ENCODE measurements at regions not wholly inside any gene's neighbourhood (a gene's known extent, or its start where the extent isn't known, plus 50 kb on each side); places are given as distances from the start of the nearest gene placed in this dataset.

DNA sequence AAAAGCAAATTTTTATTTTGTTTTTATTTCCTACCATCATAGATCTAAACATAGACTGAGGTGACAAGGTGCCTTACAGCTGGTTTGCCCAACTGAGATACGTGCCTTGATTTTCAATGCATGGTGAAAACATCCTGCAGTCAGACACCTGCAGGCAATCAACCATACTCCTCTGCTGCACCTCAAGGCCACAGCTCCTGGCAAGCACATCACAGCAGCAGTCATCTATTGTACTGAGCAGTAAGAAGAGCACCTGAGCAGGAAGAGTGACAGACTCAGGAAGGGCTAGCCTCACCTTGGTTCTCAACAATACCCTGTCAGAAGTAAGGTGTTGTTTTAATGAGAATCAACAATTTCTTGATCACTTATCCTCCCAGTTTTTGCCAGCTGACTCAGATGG, 1206.8 kb upstream of the NRXN1 start:
- no peaks in the 10 kb centered on the region for H3K27me3 Mint-ChIP-seq
- H3K4me3 ChIP-seq (ENCODE audit: low read length), result no peak overlapping the region
- CTCF ChIA-PET, result no interaction called here

DNA sequence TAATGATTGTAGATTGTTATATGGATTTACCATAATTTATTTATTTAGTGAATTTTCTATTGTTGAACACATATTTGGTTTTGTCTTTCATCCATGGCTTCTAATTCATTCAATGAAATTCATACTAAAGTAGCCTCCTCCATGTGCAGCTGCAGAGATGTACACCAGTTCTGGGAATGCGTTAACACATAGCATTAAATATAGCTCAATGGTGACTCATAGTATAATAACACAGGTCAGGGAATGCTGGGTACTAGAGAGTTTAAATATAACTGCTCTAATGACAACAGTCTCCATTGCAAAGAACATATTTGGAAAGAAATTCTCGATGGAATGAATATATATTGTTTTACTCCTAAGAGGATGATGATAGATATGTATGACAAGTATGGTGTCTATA, 1190.2 kb upstream of the NRXN1 start:
- no peaks in the 10 kb centered on the region for H3K4me1 Mint-ChIP-seq
- Histone ChIP-seq H3K27ac (ENCODE audit: low read depth, low read length) (no peak overlapping the region), H3K4me3 (ENCODE audit: low read length) (no peak overlapping the region), H3K27me3 (ENCODE audit: insufficient read depth, low read length, poor library complexity, severe bottlenecking) (no peaks in the 10 kb centered on the region), H3K9me3 (ENCODE audit: low read length) (no peaks in the 10 kb centered on the region), H3K36me3 (ENCODE audit: insufficient read depth, low read length) (no peaks in the 10 kb centered on the region), H3K4me1 (ENCODE audit: insufficient read depth, low read length) (no peaks in the 10 kb centered on the region)
- POLR2A ChIA-PET, result no interaction called here
- DNase-seq, result no peak
- H3K27me3 Mint-ChIP-seq, result no peaks in the 10 kb centered on the region
- H3K27ac Mint-ChIP-seq, result no peak overlapping the region
- no peak overlapping the region for H3K4me3 Mint-ChIP-seq
- peaks cover 0 to 35% (median 8%) of the 10 kb centered on the region in 5 donors for H3K9me3 Mint-ChIP-seq
- H3K36me3 Mint-ChIP-seq, result no peaks in the 10 kb centered on the region
- CTCF ChIA-PET, result no interaction called here

More for the DNA sequence above, 1206.8 kb upstream of the NRXN1 start:
- no peaks in the 10 kb centered on the region for H3K27me3 ChIP-seq (ENCODE audit: insufficient read depth, low read length, poor library complexity, severe bottlenecking)
- no peak overlapping the region for H3K27ac ChIP-seq (ENCODE audit: low read depth, low read length)
- no peak overlapping the region for H3K4me3 Mint-ChIP-seq
- DNase-seq, result no peak
- POLR2A ChIA-PET, result no interaction called here
- H3K27ac Mint-ChIP-seq, result no peak overlapping the region
- no peaks in the 10 kb centered on the region for H3K4me1 Mint-ChIP-seq
- H3K9me3 ChIP-seq (ENCODE audit: low read length), result no peaks in the 10 kb centered on the region
- no peaks in the 10 kb centered on the region for H3K36me3 Mint-ChIP-seq
- peaks cover 0 to 27% (median 13%) of the 10 kb centered on the region in 5 donors for H3K9me3 Mint-ChIP-seq
- no peaks in the 10 kb centered on the region for H3K36me3 ChIP-seq (ENCODE audit: insufficient read depth, low read length)
- no peaks in the 10 kb centered on the region for H3K4me1 ChIP-seq (ENCODE audit: insufficient read depth, low read length)

DNA sequence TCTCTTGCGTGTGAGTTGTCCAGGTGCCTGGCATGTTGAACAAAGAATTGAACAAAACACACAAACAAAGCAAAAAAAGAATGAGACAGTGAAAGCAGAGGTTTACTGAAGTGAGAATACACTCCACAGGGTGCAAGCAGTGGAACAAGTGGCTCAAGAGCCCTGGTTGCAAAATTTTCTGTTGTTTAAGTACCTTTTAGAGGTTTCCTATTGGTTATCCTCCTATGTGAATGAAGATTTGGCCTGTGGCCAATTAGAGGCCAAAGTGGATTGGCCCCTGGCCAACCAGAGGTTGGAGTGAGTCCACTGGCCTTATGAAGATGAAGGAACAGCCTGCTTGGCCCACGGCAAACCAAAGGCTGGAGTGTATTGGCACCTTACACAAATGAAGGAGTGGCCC, 1188.5 kb upstream of the NRXN1 start:
- no peaks in the 10 kb centered on the region for H3K36me3 Mint-ChIP-seq
- H3K27ac Mint-ChIP-seq, result no peak overlapping the region
- ChIA-PET POLR2A (no interaction called here), CTCF (no interaction called here)
- no peak overlapping the region for H3K27ac ChIP-seq (ENCODE audit: low read depth, low read length)
- no peaks in the 10 kb centered on the region for H3K27me3 ChIP-seq (ENCODE audit: insufficient read depth, low read length, poor library complexity, severe bottlenecking)
- no peak overlapping the region for H3K4me3 Mint-ChIP-seq
- H3K9me3 ChIP-seq (ENCODE audit: low read length), result no peaks in the 10 kb centered on the region
- H3K9me3 Mint-ChIP-seq, result peaks cover 0 to 37% (median 8%) of the 10 kb centered on the region in 5 donors
- no peaks in the 10 kb centered on the region for H3K36me3 ChIP-seq (ENCODE audit: insufficient read depth, low read length)
- no peaks in the 10 kb centered on the region for H3K4me1 ChIP-seq (ENCODE audit: insufficient read depth, low read length)
- H3K27me3 Mint-ChIP-seq, result no peaks in the 10 kb centered on the region
- H3K4me1 Mint-ChIP-seq, result no peaks in the 10 kb centered on the region
- H3K4me3 ChIP-seq (ENCODE audit: low read length), result no peak overlapping the region
- DNase-seq, result no peak

DNA sequence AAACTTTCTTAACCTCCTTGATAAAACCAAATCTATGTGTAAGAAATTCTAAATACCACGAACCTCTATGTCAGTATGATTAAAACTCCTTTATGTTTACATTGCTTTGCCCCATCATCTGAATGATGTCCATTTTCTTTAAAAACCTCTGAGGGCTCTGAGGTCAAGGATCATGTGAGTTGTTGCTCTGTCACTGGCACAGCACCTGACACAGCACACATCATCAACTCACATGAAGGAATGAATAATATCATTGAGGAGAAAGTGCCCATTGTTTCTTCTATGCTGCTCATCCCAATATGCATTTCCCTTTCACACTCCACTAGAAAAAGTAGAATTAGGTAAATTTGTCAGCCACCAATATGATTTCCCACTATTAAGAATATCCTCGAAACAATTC, 1178.7 kb upstream of the NRXN1 start:
- no peaks in the 10 kb centered on the region for H3K36me3 Mint-ChIP-seq
- no peak overlapping the region for H3K4me3 Mint-ChIP-seq
- POLR2A ChIA-PET, result no interaction called here

DNA sequence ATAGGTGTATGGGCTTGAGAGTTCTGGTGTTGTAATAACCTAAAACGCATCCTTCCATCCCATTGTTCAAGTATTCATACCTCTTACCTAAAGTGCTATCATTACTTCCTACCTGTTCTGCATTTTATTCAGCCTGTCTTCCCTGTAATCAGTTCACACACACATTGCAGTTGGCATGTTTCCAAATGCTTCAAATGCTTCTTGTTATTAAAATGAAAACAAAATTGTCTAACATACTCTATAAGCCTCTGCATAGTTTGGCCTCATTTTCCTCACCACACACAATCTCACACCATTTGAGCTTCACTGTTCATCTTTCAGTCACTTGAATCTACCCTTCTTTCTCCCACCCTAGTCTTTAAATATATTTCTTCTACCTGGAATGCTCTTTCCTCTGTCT, 1178.2 kb upstream of the NRXN1 start:
- Mint-ChIP-seq H3K27ac (peak overlapping the region in 1 of 8 donors; percentile 18), H3K9me3 (peaks cover 0 to 16% (median 0%) of the 10 kb centered on the region in 5 donors), H3K27me3 (no peaks in the 10 kb centered on the region), H3K36me3 (no peaks in the 10 kb centered on the region), H3K4me1 (no peaks in the 10 kb centered on the region), H3K4me3 (no peak overlapping the region)
- ChIA-PET CTCF (no interaction called here), POLR2A (no interaction called here)
- Histone ChIP-seq H3K9me3 (ENCODE audit: low read length) (no peaks in the 10 kb centered on the region), H3K27ac (ENCODE audit: low read depth, low read length) (no peak overlapping the region), H3K4me1 (ENCODE audit: insufficient read depth, low read length) (no peaks in the 10 kb centered on the region), H3K27me3 (ENCODE audit: insufficient read depth, low read length, poor library complexity, severe bottlenecking) (no peaks in the 10 kb centered on the region), H3K36me3 (ENCODE audit: insufficient read depth, low read length) (no peaks in the 10 kb centered on the region), H3K4me3 (ENCODE audit: low read length) (no peak overlapping the region)
- DNase-seq, result no peak

More for the DNA sequence above, 1178.7 kb upstream of the NRXN1 start:
- no peak overlapping the region for H3K27ac ChIP-seq (ENCODE audit: low read depth, low read length)
- H3K27me3 ChIP-seq (ENCODE audit: insufficient read depth, low read length, poor library complexity, severe bottlenecking), result no peaks in the 10 kb centered on the region
- CTCF ChIA-PET, result no interaction called here
- no peaks in the 10 kb centered on the region for H3K4me1 ChIP-seq (ENCODE audit: insufficient read depth, low read length)
- no peaks in the 10 kb centered on the region for H3K27me3 Mint-ChIP-seq
- no peak for DNase-seq
- H3K4me3 ChIP-seq (ENCODE audit: low read length), result no peak overlapping the region
- no peaks in the 10 kb centered on the region for H3K36me3 ChIP-seq (ENCODE audit: insufficient read depth, low read length)
- H3K4me1 Mint-ChIP-seq, result no peaks in the 10 kb centered on the region
- peak overlapping the region in 1 of 8 donors; percentile 18 for H3K27ac Mint-ChIP-seq
- H3K9me3 ChIP-seq (ENCODE audit: low read length), result no peaks in the 10 kb centered on the region
- H3K9me3 Mint-ChIP-seq, result peaks cover 0 to 16% (median 0%) of the 10 kb centered on the region in 5 donors

DNA sequence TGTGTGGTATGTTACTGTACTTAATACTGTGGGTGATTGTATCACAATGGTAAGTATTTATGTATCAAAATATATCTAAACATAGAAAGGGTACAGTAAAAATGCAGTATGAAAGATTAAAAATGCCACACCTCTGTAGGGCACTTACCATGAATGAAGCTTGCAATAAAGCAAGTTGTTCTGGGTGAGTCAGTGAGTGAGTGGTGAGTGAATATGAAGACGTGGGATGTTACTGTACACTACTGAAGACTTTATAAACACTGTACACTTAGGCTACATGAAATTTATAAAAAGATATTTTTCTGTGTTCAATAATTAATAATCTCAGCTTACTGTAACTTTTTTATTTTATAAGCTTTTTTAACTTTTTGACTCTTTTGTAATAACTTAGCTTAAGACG, 1162.4 kb upstream of the NRXN1 start:
- no peaks in the 10 kb centered on the region for H3K4me1 ChIP-seq (ENCODE audit: insufficient read depth, low read length)
- no peak for DNase-seq
- no peak overlapping the region for H3K4me3 ChIP-seq (ENCODE audit: low read length)
- Mint-ChIP-seq H3K9me3 (peaks cover 0 to 15% (median 3%) of the 10 kb centered on the region in 5 donors), H3K4me1 (no peaks in the 10 kb centered on the region), H3K36me3 (no peaks in the 10 kb centered on the region), H3K4me3 (no peak overlapping the region), H3K27me3 (no peaks in the 10 kb centered on the region), H3K27ac (no peak overlapping the region)
- CTCF ChIA-PET, result no interaction called here
- H3K9me3 ChIP-seq (ENCODE audit: low read length), result no peaks in the 10 kb centered on the region
- POLR2A ChIA-PET, result no interaction called here
- no peak overlapping the region for H3K27ac ChIP-seq (ENCODE audit: low read depth, low read length)
- no peaks in the 10 kb centered on the region for H3K27me3 ChIP-seq (ENCODE audit: insufficient read depth, low read length, poor library complexity, severe bottlenecking)
- H3K36me3 ChIP-seq (ENCODE audit: insufficient read depth, low read length), result no peaks in the 10 kb centered on the region

DNA sequence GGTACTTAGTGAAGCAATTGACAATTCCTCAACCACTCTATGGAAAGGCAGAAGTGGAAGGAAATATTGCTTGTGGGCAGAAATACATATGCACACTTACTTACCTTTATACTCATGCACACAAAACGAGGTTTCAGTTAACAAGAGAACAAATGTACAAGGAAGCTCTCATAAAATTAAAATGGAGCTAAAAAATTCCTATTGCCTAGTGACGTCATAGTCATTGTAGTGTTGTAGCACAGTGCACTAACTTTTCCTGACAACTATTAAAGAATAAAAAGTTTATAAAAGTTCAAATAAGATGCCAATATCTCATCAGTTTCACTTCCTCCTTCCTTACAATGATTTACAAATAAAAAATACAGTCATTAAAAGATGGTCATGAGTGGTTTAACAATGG, 1161.9 kb upstream of the NRXN1 start:
- Histone ChIP-seq H3K9me3 (ENCODE audit: low read length) (no peaks in the 10 kb centered on the region), H3K4me1 (ENCODE audit: insufficient read depth, low read length) (no peaks in the 10 kb centered on the region), H3K4me3 (ENCODE audit: low read length) (no peak overlapping the region), H3K36me3 (ENCODE audit: insufficient read depth, low read length) (no peaks in the 10 kb centered on the region), H3K27ac (ENCODE audit: low read depth, low read length) (no peak overlapping the region), H3K27me3 (ENCODE audit: insufficient read depth, low read length, poor library complexity, severe bottlenecking) (no peaks in the 10 kb centered on the region)
- ChIA-PET CTCF (no interaction called here), POLR2A (no interaction called here)
- no peaks in the 10 kb centered on the region for H3K4me1 Mint-ChIP-seq
- no peak overlapping the region for H3K27ac Mint-ChIP-seq
- peaks cover 0 to 20% (median 3%) of the 10 kb centered on the region in 5 donors for H3K9me3 Mint-ChIP-seq
- no peak overlapping the region for H3K4me3 Mint-ChIP-seq
- H3K36me3 Mint-ChIP-seq, result no peaks in the 10 kb centered on the region
- no peaks in the 10 kb centered on the region for H3K27me3 Mint-ChIP-seq
- no peak for DNase-seq

DNA sequence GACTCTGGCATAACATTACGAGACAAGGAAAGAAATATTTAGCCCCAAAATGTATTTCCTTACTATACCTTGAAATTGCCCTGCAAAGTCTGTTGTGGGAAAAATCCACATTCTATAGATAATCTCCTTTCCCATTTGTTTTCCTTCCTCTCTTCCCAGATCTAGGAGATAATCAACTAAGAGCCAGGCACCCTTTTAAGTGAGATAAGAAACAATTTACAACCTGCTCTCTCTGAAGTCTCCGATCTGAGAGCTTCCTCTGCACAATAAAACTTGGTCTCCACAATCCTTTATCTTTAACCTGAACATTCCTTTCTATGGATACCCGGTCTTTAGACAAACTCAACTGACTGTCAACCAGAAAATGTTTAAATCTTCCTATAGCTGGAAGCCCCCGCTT, 1160.7 kb upstream of the NRXN1 start:
- Histone ChIP-seq H3K27me3 (ENCODE audit: insufficient read depth, low read length, poor library complexity, severe bottlenecking) (no peaks in the 10 kb centered on the region), H3K36me3 (ENCODE audit: insufficient read depth, low read length) (no peaks in the 10 kb centered on the region), H3K4me3 (ENCODE audit: low read length) (no peak overlapping the region), H3K27ac (ENCODE audit: low read depth, low read length) (no peak overlapping the region), H3K4me1 (ENCODE audit: insufficient read depth, low read length) (no peaks in the 10 kb centered on the region), H3K9me3 (ENCODE audit: low read length) (no peaks in the 10 kb centered on the region)
- Mint-ChIP-seq H3K4me1 (no peaks in the 10 kb centered on the region), H3K36me3 (no peaks in the 10 kb centered on the region), H3K4me3 (no peak overlapping the region), H3K27ac (no peak overlapping the region), H3K9me3 (peaks cover 0 to 23% (median 3%) of the 10 kb centered on the region in 5 donors), H3K27me3 (no peaks in the 10 kb centered on the region)
- CTCF ChIA-PET, result no interaction called here
- POLR2A ChIA-PET, result no interaction called here
- DNase-seq, result no peak

DNA sequence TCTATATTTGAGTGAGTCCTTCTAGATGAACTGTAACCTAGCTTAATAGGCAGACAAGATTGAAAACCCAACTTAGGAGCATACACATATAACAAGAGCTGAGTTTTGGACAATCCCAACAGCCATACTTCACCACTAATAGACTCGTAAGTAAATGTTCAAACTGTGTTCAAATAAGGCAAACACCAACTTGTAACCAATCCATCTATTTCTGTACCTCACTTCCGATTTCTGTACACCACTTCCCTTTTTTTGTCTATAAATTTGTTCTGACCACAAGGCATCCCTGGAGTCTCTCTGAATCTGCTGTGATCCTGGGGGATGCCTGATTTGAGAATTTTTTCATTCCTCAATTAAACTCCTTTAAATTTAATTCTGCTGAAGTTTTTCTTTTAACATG, 1149.1 kb upstream of the NRXN1 start:
- DNase-seq, result no peak
- Histone ChIP-seq H3K4me3 (ENCODE audit: low read length) (no peak overlapping the region), H3K36me3 (ENCODE audit: insufficient read depth, low read length) (no peaks in the 10 kb centered on the region), H3K9me3 (ENCODE audit: low read length) (no peaks in the 10 kb centered on the region), H3K27ac (ENCODE audit: low read depth, low read length) (no peak overlapping the region), H3K27me3 (ENCODE audit: insufficient read depth, low read length, poor library complexity, severe bottlenecking) (no peaks in the 10 kb centered on the region), H3K4me1 (ENCODE audit: insufficient read depth, low read length) (no peaks in the 10 kb centered on the region)
- POLR2A ChIA-PET, result no interaction called here
- no peaks in the 10 kb centered on the region for H3K36me3 Mint-ChIP-seq
- CTCF ChIA-PET, result no interaction called here
- peaks cover 4 to 27% (median 9%) of the 10 kb centered on the region in 5 donors for H3K9me3 Mint-ChIP-seq
- H3K27ac Mint-ChIP-seq, result no peak overlapping the region
- no peaks in the 10 kb centered on the region for H3K4me1 Mint-ChIP-seq
- no peak overlapping the region for H3K4me3 Mint-ChIP-seq
- H3K27me3 Mint-ChIP-seq, result no peaks in the 10 kb centered on the region

Measured in CD8-positive, alpha-beta memory T cell (primary cell).